B cell (primary cell): ENCODE measurements at regions not wholly inside any gene's neighbourhood (a gene's known extent, or its start where the extent isn't known, plus 50 kb on each side); places are given as distances from the start of the nearest gene placed in this dataset.

ENCODE experiments used
- ATAC-seq: fragments of 200-7000 bp; cut with Tn5 transposase; one replicate; pipeline ENCODE4 v1.10.0; 2021; ENCODE audit warnings: low read depth, mild to moderate bottlenecking, moderate number of reproducible peaks, moderate library complexity
- CTCF ChIA-PET: fragments of 350-600 bp; sonication (Branson Sonifier 250); formaldehyde crosslinking; loops from one replicate; lab custom pipeline; 2021; ENCODE audit warnings: antibody characterized with exemption, inconsistent platforms; lab: Charles Lee
- POLR2A ChIA-PET: fragments of 350-600 bp; sonication (Branson Sonifier 250); formaldehyde crosslinking; loops from one replicate; lab custom pipeline; 2021; ENCODE audit warnings: antibody characterized with exemption; lab: Charles Lee
- DNase-seq: peaks from one replicate; pipeline ENCODE4 v3.0.0; 2013
- H2AFZ ChIP-seq: 2 replicates; pipeline ENCODE4 v1.6.1; 2012; ENCODE audit warnings: mild to moderate bottlenecking, low read depth, low read length; ENCODE audit not compliant: insufficient read depth, poor library complexity, severe bottlenecking
- H3K27ac ChIP-seq, 2 donors: 1 replicate in 1 of 2; 2 replicates in 1 of 2; pipeline ENCODE4 v1.5.1; 2012 to 2013; ENCODE audit warnings: low read length in 2 of 2, mild to moderate bottlenecking in 2 of 2, moderate library complexity in 1 of 2
- H3K27me3 ChIP-seq, 4 experiments: fragments of 200-600 bp in 1 of 4; sonication (generic) in 1 of 4; replicated peaks in 1 of 4; 1 replicate in 2 of 4; 2 replicates in 2 of 4; pipeline versions ENCODE4 v1.6.1 to v1.7.0; 2013 to 2016; ENCODE audit warnings: low read length in 3 of 4, mild to moderate bottlenecking in 2 of 4, mixed read lengths in 1 of 4, moderate library complexity in 1 of 4; ENCODE audit not compliant: insufficient read depth in 4 of 4, control insufficient read depth in 3 of 4; ENCODE audit errors: control extremely low read depth in 1 of 4
- H3K36me3 ChIP-seq, 2 experiments: replicated peaks in 1 of 2; 1 replicate in 1 of 2; 2 replicates in 1 of 2; pipeline versions ENCODE4 v1.6.1 to v1.7.1; 2013; ENCODE audit warnings: low read length in 1 of 2; ENCODE audit not compliant: insufficient read depth in 2 of 2, control insufficient read depth in 1 of 2; ENCODE audit errors: control extremely low read depth in 1 of 2, extremely low read depth in 1 of 2
- H3K4me1 ChIP-seq, 2 donors: fragments of 200-600 bp in 1 of 2; sonication (generic) in 1 of 2; 1 replicate in 1 of 2; 2 replicates in 1 of 2; pipeline versions ENCODE4 v1.5.1 to v1.6.1; 2013 to 2017; ENCODE audit warnings: low read length in 2 of 2; ENCODE audit not compliant: control insufficient read depth in 2 of 2, insufficient read depth in 2 of 2
- H3K4me2 ChIP-seq: replicated peaks from 2 replicates; pipeline ENCODE3; 2012; ENCODE audit warnings: mild to moderate bottlenecking, low read depth, low read length; ENCODE audit not compliant: poor library complexity, severe bottlenecking
- H3K4me3 ChIP-seq, 5 experiments: fragments of 200-600 bp in 1 of 5; sonication (generic) in 1 of 5; 1 replicate in 3 of 5; 2 replicates in 2 of 5; pipeline versions ENCODE4 v1.5.1 to v1.7.0; 2011 to 2016; ENCODE audit warnings: low read length in 4 of 5, mild to moderate bottlenecking in 4 of 5, low read depth in 2 of 5, control low read depth in 1 of 5, moderate library complexity in 1 of 5; ENCODE audit not compliant: insufficient read depth in 1 of 5; ENCODE audit errors: control extremely low read depth in 1 of 5, extremely low read depth in 1 of 5
- H3K79me2 ChIP-seq: fragments of 200-600 bp; sonication (generic); one replicate; pipeline ENCODE4 v1.6.0; 2016; ENCODE audit warnings: low read length; ENCODE audit not compliant: control insufficient read depth, insufficient read depth
- H3K9ac ChIP-seq: fragments of 200-600 bp; sonication (generic); 2 replicates; pipeline ENCODE4 v1.6.1; 2017; ENCODE audit warnings: mild to moderate bottlenecking, low read length, moderate library complexity
- H3K9me3 ChIP-seq, 3 donors: one replicate each; pipeline versions ENCODE4 v1.6.1 to v1.7.1; 2013; ENCODE audit warnings: low read length in 2 of 3; ENCODE audit not compliant: control insufficient read depth in 2 of 3, insufficient read depth in 1 of 3; ENCODE audit errors: control extremely low read depth in 1 of 3
- H4K20me1 ChIP-seq: 2 replicates; pipeline ENCODE4 v1.6.0; 2012; ENCODE audit warnings: mild to moderate bottlenecking, low read length; ENCODE audit not compliant: insufficient read depth, control insufficient read depth, poor library complexity, severe bottlenecking
- H3K27ac Mint-ChIP-seq: one replicate; pipeline ENCODE4 v1.8.0; 2021; ENCODE audit warnings: mixed read lengths
- H3K27me3 Mint-ChIP-seq: one replicate; pipeline ENCODE4 v1.8.0; 2021; ENCODE audit warnings: mixed read lengths
- H3K4me1 Mint-ChIP-seq: one replicate; pipeline ENCODE4 v1.8.0; 2021; ENCODE audit warnings: mixed read lengths
- H3K4me3 Mint-ChIP-seq: one replicate; pipeline ENCODE4 v1.8.0; 2021; ENCODE audit warnings: mixed read lengths
- H3K9me3 Mint-ChIP-seq: one replicate; pipeline ENCODE4 v1.8.0; 2022; ENCODE audit warnings: mixed read lengths; ENCODE audit not compliant: insufficient read depth
- EZH2 ChIP-seq: IDR thresholded peaks from 2 replicates; pipeline ENCODE4 v1.6.1; 2012; ENCODE audit warnings: borderline replicate concordance, low read depth, mild to moderate bottlenecking, moderate library complexity, low read length; ENCODE audit not compliant: insufficient read depth, poor library complexity, severe bottlenecking
- WGBS: methylation state at CpG from one replicate; pipeline ENCODE4 v1.1.5; 2013; ENCODE audit warnings: missing lambda C conversion rate; ENCODE audit not compliant: insufficient coverage; 5-methylcytosine and 5-hydroxymethylcytosine counted together
- intact Hi-C: fragments of 100-400 bp; cut with micrococcal nuclease; formaldehyde crosslinking; loops from one replicate; pipeline ENCODE4 v1.10.0; 2022
- TF ChIP-seq, protein P1 (sequence below): fragments of 200-600 bp; IDR thresholded peaks from one replicate; pipeline ENCODE4 v1.8.0; 2022; ENCODE audit warnings: antibody characterized with exemption, mild to moderate bottlenecking

DNA sequence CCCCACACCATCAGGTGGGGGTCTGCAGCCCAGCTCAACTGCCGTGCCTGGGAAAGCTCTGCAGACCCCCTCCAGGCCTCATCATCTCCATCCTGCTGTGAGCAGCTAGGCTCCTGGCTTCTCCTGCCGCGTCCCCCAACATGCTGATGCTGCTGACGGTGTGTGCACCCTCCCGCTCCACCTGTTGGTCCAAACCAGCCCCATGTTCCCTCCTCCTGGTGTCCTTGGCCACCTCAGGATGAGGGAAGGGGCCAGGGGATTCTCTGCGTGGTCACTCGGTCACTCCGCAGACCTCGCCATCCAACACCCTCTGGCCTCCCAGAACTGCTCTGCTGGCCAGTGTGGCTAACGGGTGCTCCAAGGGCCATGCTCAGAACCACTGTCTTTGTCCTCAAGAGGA, 368.6 kb downstream of the FOXL1 start:
- no peak for ATAC-seq
- no peak overlapping the region for H3K9ac ChIP-seq
- no peak overlapping the region for H3K27ac ChIP-seq
- whole genome bisulfite sequencing = 93% methylated on average over 10 of the region's 10 CpGs
- no peak for DNase-seq
- no peak overlapping the region for H3K27ac Mint-ChIP-seq
- no peak overlapping the region for H3K4me2 ChIP-seq
- no peaks in the 10 kb centered on the region for H3K36me3 ChIP-seq
- CTCF ChIA-PET = no interaction called here
- POLR2A ChIA-PET = no interaction called here
- H3K9me3 Mint-ChIP-seq = no peaks in the 10 kb centered on the region
- no peak overlapping the region for H3K4me3 Mint-ChIP-seq
- H3K9me3 ChIP-seq = peaks cover 0 to 6% (median 0%) of the 10 kb centered on the region in 3 donors
- no peak overlapping the region for H3K4me3 ChIP-seq
- no peaks in the 10 kb centered on the region for H3K79me2 ChIP-seq
- no peaks in the 10 kb centered on the region for H3K4me1 ChIP-seq
- no peak overlapping the region for H2AFZ ChIP-seq
- H3K27me3 ChIP-seq = no peaks in the 10 kb centered on the region
- H3K4me1 Mint-ChIP-seq = no peaks in the 10 kb centered on the region
- TF ChIP-seq, protein P1, sequence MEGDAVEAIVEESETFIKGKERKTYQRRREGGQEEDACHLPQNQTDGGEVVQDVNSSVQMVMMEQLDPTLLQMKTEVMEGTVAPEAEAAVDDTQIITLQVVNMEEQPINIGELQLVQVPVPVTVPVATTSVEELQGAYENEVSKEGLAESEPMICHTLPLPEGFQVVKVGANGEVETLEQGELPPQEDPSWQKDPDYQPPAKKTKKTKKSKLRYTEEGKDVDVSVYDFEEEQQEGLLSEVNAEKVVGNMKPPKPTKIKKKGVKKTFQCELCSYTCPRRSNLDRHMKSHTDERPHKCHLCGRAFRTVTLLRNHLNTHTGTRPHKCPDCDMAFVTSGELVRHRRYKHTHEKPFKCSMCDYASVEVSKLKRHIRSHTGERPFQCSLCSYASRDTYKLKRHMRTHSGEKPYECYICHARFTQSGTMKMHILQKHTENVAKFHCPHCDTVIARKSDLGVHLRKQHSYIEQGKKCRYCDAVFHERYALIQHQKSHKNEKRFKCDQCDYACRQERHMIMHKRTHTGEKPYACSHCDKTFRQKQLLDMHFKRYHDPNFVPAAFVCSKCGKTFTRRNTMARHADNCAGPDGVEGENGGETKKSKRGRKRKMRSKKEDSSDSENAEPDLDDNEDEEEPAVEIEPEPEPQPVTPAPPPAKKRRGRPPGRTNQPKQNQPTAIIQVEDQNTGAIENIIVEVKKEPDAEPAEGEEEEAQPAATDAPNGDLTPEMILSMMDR = no peak
- no peak for TF ChIP-seq EZH2
- no peaks in the 10 kb centered on the region for H3K27me3 Mint-ChIP-seq
- no peaks in the 10 kb centered on the region for H4K20me1 ChIP-seq
- intact Hi-C loops = no loop called here

DNA sequence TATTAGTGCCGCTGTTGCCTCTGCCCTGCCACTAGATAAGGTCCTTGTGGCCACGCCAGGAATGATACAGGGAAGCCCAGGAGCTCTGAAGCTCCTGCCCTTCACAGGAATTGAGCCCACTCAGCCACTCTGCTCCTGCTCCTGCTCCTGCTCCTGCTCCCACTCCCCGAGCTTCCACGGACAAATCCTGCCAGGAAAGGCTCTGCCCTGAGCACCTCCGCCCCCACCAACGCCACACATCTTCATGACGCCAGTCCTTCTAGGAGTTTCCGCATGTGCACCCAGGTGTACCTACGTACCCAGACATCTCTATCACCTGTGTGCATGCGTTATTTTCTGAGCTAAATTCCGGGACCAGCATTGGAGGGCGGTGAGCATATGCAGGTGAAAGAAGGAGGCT, 369.1 kb downstream of the C16orf95 start:
- no peaks in the 10 kb centered on the region for H3K36me3 ChIP-seq
- intact Hi-C loops = no loop called here
- H4K20me1 ChIP-seq = no peaks in the 10 kb centered on the region
- no peaks in the 10 kb centered on the region for H3K4me1 ChIP-seq
- 86% methylated on average over 9 of the region's 12 CpGs for WGBS
- H3K79me2 ChIP-seq = no peaks in the 10 kb centered on the region
- no peak overlapping the region for H3K27ac Mint-ChIP-seq
- H2AFZ ChIP-seq = no peak overlapping the region
- ATAC-seq (no peak), DNase-seq (no peak)
- no peak overlapping the region for H3K4me2 ChIP-seq
- H3K27me3 ChIP-seq = no peaks in the 10 kb centered on the region
- ChIA-PET CTCF (no interaction called here), POLR2A (no interaction called here)
- peaks cover 0 to 6% (median 0%) of the 10 kb centered on the region in 3 donors for H3K9me3 ChIP-seq
- H3K27me3 Mint-ChIP-seq = peaks cover 2% of the 10 kb centered on the region
- H3K4me3 ChIP-seq = no peak overlapping the region
- H3K4me1 Mint-ChIP-seq = no peaks in the 10 kb centered on the region
- no peak for TF ChIP-seq EZH2
- TF ChIP-seq, protein P1 = no peak
- no peak overlapping the region for H3K27ac ChIP-seq
- no peak overlapping the region for H3K4me3 Mint-ChIP-seq
- H3K9me3 Mint-ChIP-seq = no peaks in the 10 kb centered on the region
- H3K9ac ChIP-seq = no peak overlapping the region
